B cell (primary cell): ENCODE measurements at regions not wholly inside any gene's neighbourhood (a gene's known extent, or its start where the extent isn't known, plus 50 kb on each side); places are given as distances from the start of the nearest gene placed in this dataset.

Experiments used
- ATAC-seq: fragments of 200-7000 bp; cut with Tn5 transposase; one replicate; pipeline ENCODE4 v1.10.0; 2021; ENCODE audit warnings: low read depth, mild to moderate bottlenecking, moderate number of reproducible peaks, moderate library complexity
- CTCF ChIA-PET: fragments of 350-600 bp; sonication (Branson Sonifier 250); formaldehyde crosslinking; loops from one replicate; lab custom pipeline; 2021; ENCODE audit warnings: antibody characterized with exemption, inconsistent platforms; lab: Charles Lee
- POLR2A ChIA-PET: fragments of 350-600 bp; sonication (Branson Sonifier 250); formaldehyde crosslinking; loops from one replicate; lab custom pipeline; 2021; ENCODE audit warnings: antibody characterized with exemption; lab: Charles Lee
- DNase-seq: peaks from one replicate; pipeline ENCODE4 v3.0.0; 2013
- H2AFZ ChIP-seq: 2 replicates; pipeline ENCODE4 v1.6.1; 2012; ENCODE audit warnings: mild to moderate bottlenecking, low read depth, low read length; ENCODE audit not compliant: insufficient read depth, poor library complexity, severe bottlenecking
- H3K27ac ChIP-seq, 2 donors: 1 replicate in 1 of 2; 2 replicates in 1 of 2; pipeline ENCODE4 v1.5.1; 2012 to 2013; ENCODE audit warnings: low read length in 2 of 2, mild to moderate bottlenecking in 2 of 2, moderate library complexity in 1 of 2
- H3K27me3 ChIP-seq, 4 experiments: fragments of 200-600 bp in 1 of 4; sonication (generic) in 1 of 4; replicated peaks in 1 of 4; 1 replicate in 2 of 4; 2 replicates in 2 of 4; pipeline versions ENCODE4 v1.6.1 to v1.7.0; 2013 to 2016; ENCODE audit warnings: low read length in 3 of 4, mild to moderate bottlenecking in 2 of 4, mixed read lengths in 1 of 4, moderate library complexity in 1 of 4; ENCODE audit not compliant: insufficient read depth in 4 of 4, control insufficient read depth in 3 of 4; ENCODE audit errors: control extremely low read depth in 1 of 4
- H3K36me3 ChIP-seq, 2 experiments: replicated peaks in 1 of 2; 1 replicate in 1 of 2; 2 replicates in 1 of 2; pipeline versions ENCODE4 v1.6.1 to v1.7.1; 2013; ENCODE audit warnings: low read length in 1 of 2; ENCODE audit not compliant: insufficient read depth in 2 of 2, control insufficient read depth in 1 of 2; ENCODE audit errors: control extremely low read depth in 1 of 2, extremely low read depth in 1 of 2
- H3K4me1 ChIP-seq, 2 donors: fragments of 200-600 bp in 1 of 2; sonication (generic) in 1 of 2; 1 replicate in 1 of 2; 2 replicates in 1 of 2; pipeline versions ENCODE4 v1.5.1 to v1.6.1; 2013 to 2017; ENCODE audit warnings: low read length in 2 of 2; ENCODE audit not compliant: control insufficient read depth in 2 of 2, insufficient read depth in 2 of 2
- H3K4me2 ChIP-seq: replicated peaks from 2 replicates; pipeline ENCODE3; 2012; ENCODE audit warnings: mild to moderate bottlenecking, low read depth, low read length; ENCODE audit not compliant: poor library complexity, severe bottlenecking
- H3K4me3 ChIP-seq, 5 experiments: fragments of 200-600 bp in 1 of 5; sonication (generic) in 1 of 5; 1 replicate in 3 of 5; 2 replicates in 2 of 5; pipeline versions ENCODE4 v1.5.1 to v1.7.0; 2011 to 2016; ENCODE audit warnings: low read length in 4 of 5, mild to moderate bottlenecking in 4 of 5, low read depth in 2 of 5, control low read depth in 1 of 5, moderate library complexity in 1 of 5; ENCODE audit not compliant: insufficient read depth in 1 of 5; ENCODE audit errors: control extremely low read depth in 1 of 5, extremely low read depth in 1 of 5
- H3K79me2 ChIP-seq: fragments of 200-600 bp; sonication (generic); one replicate; pipeline ENCODE4 v1.6.0; 2016; ENCODE audit warnings: low read length; ENCODE audit not compliant: control insufficient read depth, insufficient read depth
- H3K9ac ChIP-seq: fragments of 200-600 bp; sonication (generic); 2 replicates; pipeline ENCODE4 v1.6.1; 2017; ENCODE audit warnings: mild to moderate bottlenecking, low read length, moderate library complexity
- H3K9me3 ChIP-seq, 3 donors: one replicate each; pipeline versions ENCODE4 v1.6.1 to v1.7.1; 2013; ENCODE audit warnings: low read length in 2 of 3; ENCODE audit not compliant: control insufficient read depth in 2 of 3, insufficient read depth in 1 of 3; ENCODE audit errors: control extremely low read depth in 1 of 3
- H4K20me1 ChIP-seq: 2 replicates; pipeline ENCODE4 v1.6.0; 2012; ENCODE audit warnings: mild to moderate bottlenecking, low read length; ENCODE audit not compliant: insufficient read depth, control insufficient read depth, poor library complexity, severe bottlenecking
- H3K27ac Mint-ChIP-seq: one replicate; pipeline ENCODE4 v1.8.0; 2021; ENCODE audit warnings: mixed read lengths
- H3K27me3 Mint-ChIP-seq: one replicate; pipeline ENCODE4 v1.8.0; 2021; ENCODE audit warnings: mixed read lengths
- H3K4me1 Mint-ChIP-seq: one replicate; pipeline ENCODE4 v1.8.0; 2021; ENCODE audit warnings: mixed read lengths
- H3K4me3 Mint-ChIP-seq: one replicate; pipeline ENCODE4 v1.8.0; 2021; ENCODE audit warnings: mixed read lengths
- H3K9me3 Mint-ChIP-seq: one replicate; pipeline ENCODE4 v1.8.0; 2022; ENCODE audit warnings: mixed read lengths; ENCODE audit not compliant: insufficient read depth
- CTCF ChIP-seq: fragments of 200-600 bp; IDR thresholded peaks from one replicate; pipeline ENCODE4 v1.8.0; 2022; ENCODE audit warnings: antibody characterized with exemption, mild to moderate bottlenecking
- EZH2 ChIP-seq: IDR thresholded peaks from 2 replicates; pipeline ENCODE4 v1.6.1; 2012; ENCODE audit warnings: borderline replicate concordance, low read depth, mild to moderate bottlenecking, moderate library complexity, low read length; ENCODE audit not compliant: insufficient read depth, poor library complexity, severe bottlenecking
- intact Hi-C: fragments of 100-400 bp; cut with micrococcal nuclease; formaldehyde crosslinking; loops from one replicate; pipeline ENCODE4 v1.10.0; 2022

DNA sequence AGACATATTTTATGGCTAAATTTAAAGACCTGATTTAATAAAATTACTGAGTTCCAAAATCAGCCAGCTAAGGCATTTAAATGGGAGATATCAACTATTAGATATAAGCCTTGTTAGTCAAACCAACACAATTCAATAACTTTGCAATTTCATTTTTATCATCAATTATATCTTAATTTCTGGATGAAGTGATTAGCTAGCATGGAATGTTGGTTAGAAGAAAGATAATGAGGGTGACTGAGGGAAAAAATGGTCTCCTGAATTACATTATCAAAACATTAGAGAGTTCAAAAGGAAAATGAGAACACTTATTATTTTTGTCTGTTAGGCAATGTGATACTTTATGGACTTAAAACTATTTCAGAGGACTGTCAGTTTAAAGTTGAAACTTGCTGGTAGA, 525.7 kb downstream of the CDH11 start:
- H2AFZ ChIP-seq, result no peak overlapping the region
- H3K27ac ChIP-seq, result no peak overlapping the region
- H3K9me3 ChIP-seq, result no peaks in the 10 kb centered on the region
- Mint-ChIP-seq H3K4me1 (no peaks in the 10 kb centered on the region), H3K27me3 (no peaks in the 10 kb centered on the region), H3K4me3 (no peak overlapping the region), H3K9me3 (peaks cover 5% of the 10 kb centered on the region), H3K27ac (no peak overlapping the region)
- H3K9ac ChIP-seq, result no peak overlapping the region
- no peaks in the 10 kb centered on the region for H3K4me1 ChIP-seq
- DNase-seq (no peak), ATAC-seq (no peak)
- no peaks in the 10 kb centered on the region for H3K36me3 ChIP-seq
- intact Hi-C loops, result no loop called here
- no peak overlapping the region for H3K4me2 ChIP-seq
- CTCF ChIA-PET, result no interaction called here
- no peaks in the 10 kb centered on the region for H3K79me2 ChIP-seq
- POLR2A ChIA-PET, result no interaction called here
- H3K4me3 ChIP-seq, result no peak overlapping the region
- no peaks in the 10 kb centered on the region for H3K27me3 ChIP-seq
- TF ChIP-seq CTCF (no peak), EZH2 (no peak)
- no peaks in the 10 kb centered on the region for H4K20me1 ChIP-seq

DNA sequence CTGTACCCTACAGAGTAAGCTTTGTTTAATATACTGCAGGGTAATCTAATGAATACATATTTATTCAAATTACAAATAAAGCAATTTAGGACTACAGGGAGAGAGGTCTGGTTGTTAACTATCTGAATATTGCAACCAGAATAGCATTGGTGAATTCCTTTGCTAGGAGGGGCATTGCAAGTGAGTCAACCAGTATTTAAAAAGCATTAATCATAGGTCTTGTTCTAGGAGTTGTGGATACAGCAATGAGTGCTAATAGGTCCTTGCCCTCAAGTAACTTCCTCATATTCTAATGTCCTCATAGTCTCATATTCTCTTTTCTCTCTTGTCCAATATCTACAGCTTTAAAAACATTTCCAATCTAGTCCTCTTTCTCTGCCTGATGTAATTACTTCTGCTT, 531.4 kb downstream of the CDH11 start:
- Mint-ChIP-seq H3K27me3 (no peaks in the 10 kb centered on the region), H3K4me3 (no peak overlapping the region), H3K27ac (no peak overlapping the region), H3K9me3 (peaks cover 5% of the 10 kb centered on the region), H3K4me1 (no peaks in the 10 kb centered on the region)
- Histone ChIP-seq H3K27ac (no peak overlapping the region), H3K4me1 (no peaks in the 10 kb centered on the region), H3K9ac (no peak overlapping the region), H3K9me3 (no peaks in the 10 kb centered on the region), H2AFZ (no peak overlapping the region), H3K4me2 (no peak overlapping the region), H3K4me3 (no peak overlapping the region), H3K27me3 (no peaks in the 10 kb centered on the region), H3K79me2 (no peaks in the 10 kb centered on the region), H4K20me1 (no peaks in the 10 kb centered on the region), H3K36me3 (no peaks in the 10 kb centered on the region)
- POLR2A ChIA-PET, result no interaction called here
- intact Hi-C loops, result no loop called here
- TF ChIP-seq EZH2 (no peak), CTCF (no peak)
- CTCF ChIA-PET, result no interaction called here
- ATAC-seq (no peak), DNase-seq (no peak)
